GM06990 (cell line): ENCODE measurements at regions not wholly inside any gene's neighbourhood (a gene's known extent, or its start where the extent isn't known, plus 50 kb on each side); places are given as distances from the start of the nearest gene placed in this dataset.
"Not testable (repeated sequence)": the region's sequence is repeated elsewhere in the genome, so short reads cannot be mapped to it uniquely, and the experiment has no call there.

Source experiments
- DNase-seq: peaks from one replicate; pipeline ENCODE4 v3.0.0-alpha.2; 2011; ENCODE audit not compliant: insufficient read length; ENCODE audit errors: extremely low read depth
- H3K27me3 ChIP-seq: replicated peaks from 2 replicates; pipeline ENCODE4 v1.6.0; 2011; ENCODE audit warnings: low read length; ENCODE audit not compliant: control insufficient read depth, insufficient read depth
- H3K36me3 ChIP-seq: 2 replicates; pipeline ENCODE4 v1.5.1; 2011; ENCODE audit warnings: low read length; ENCODE audit not compliant: control insufficient read depth, insufficient read depth
- H3K4me3 ChIP-seq: replicated peaks from 2 replicates; pipeline ENCODE4 v1.5.1; 2011; ENCODE audit warnings: low read depth, mild to moderate bottlenecking, control low read depth, low read length
- TF ChIP-seq, protein P1 (sequence below): IDR thresholded peaks from 2 replicates; pipeline ENCODE4 v1.5.1; 2011; ENCODE audit warnings: low read length, control low read depth, mild to moderate bottlenecking, inconsistent platforms; ENCODE audit not compliant: insufficient read depth, poor library complexity, severe bottlenecking

DNA sequence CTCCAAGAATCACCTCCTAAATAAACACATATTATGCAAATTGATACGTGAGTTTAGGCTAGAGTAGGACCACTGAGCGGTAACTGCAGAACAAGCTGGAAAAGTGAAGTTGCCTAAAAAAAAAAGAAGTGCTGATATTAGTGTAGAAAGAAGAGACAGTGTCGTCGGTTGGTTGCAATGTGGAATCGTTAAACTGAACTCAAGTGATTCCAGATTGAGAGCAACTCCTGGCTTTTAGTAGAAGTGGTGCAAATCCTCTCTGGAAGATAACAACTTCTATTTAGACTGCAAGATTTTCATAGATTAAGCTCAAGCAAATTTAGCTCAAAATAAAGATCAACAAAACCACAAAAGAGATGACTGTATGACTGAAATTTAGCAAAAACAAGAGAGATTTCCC, 97.0 kb upstream of the PGR start:
- DNase-seq, result no peak
- TF ChIP-seq, protein P1, sequence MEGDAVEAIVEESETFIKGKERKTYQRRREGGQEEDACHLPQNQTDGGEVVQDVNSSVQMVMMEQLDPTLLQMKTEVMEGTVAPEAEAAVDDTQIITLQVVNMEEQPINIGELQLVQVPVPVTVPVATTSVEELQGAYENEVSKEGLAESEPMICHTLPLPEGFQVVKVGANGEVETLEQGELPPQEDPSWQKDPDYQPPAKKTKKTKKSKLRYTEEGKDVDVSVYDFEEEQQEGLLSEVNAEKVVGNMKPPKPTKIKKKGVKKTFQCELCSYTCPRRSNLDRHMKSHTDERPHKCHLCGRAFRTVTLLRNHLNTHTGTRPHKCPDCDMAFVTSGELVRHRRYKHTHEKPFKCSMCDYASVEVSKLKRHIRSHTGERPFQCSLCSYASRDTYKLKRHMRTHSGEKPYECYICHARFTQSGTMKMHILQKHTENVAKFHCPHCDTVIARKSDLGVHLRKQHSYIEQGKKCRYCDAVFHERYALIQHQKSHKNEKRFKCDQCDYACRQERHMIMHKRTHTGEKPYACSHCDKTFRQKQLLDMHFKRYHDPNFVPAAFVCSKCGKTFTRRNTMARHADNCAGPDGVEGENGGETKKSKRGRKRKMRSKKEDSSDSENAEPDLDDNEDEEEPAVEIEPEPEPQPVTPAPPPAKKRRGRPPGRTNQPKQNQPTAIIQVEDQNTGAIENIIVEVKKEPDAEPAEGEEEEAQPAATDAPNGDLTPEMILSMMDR, result no peak
- Histone ChIP-seq H3K27me3 (no peaks in the 10 kb centered on the region), H3K4me3 (no peak overlapping the region), H3K36me3 (no peaks in the 10 kb centered on the region)

DNA sequence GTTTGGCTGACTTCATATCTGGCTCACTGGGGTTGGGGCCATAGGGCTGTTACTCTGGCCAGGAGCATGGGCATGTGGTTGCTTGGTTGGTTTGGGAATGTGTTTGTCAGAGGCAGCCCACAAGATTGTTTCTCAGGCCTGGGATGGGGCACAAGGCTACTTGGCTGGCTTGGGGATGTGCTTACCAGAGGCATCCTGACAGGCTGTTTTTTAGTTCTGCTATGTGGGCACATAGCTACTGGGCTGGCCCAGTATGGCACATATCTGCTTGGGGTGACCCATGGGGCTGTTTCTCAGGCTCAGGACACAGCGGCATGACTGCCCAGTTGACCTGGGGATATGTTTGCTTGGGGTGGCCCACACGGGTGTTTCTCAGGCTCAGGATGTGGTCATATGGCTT, 94.6 kb upstream of the PGR start:
- no peak overlapping the region for H3K4me3 ChIP-seq
- no peak for DNase-seq
- no peaks in the 10 kb centered on the region for H3K36me3 ChIP-seq
- TF ChIP-seq, protein P1, result no peak
- no peaks in the 10 kb centered on the region for H3K27me3 ChIP-seq

DNA sequence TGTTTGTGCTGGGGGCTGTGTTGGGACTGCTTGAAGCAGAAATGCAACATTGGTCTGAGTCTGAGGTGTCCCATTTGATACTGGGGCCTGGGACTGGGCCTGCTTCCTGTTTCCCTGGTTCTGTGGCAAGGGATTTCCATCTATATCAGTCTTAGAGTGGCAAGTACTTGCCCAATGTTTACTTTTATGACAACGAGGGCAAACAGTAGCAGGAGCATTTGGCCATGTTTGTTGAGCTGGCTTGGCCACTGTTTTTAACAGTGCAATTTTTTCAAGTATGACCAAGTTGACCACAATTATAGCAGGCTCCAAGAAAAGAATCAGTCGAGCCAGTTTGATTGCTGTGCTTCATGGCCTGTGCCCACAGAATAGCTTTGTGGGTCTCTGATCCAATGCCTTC, 88.5 kb upstream of the PGR start:
- H3K27me3 ChIP-seq, H3K36me3 ChIP-seq, DNase-seq, H3K4me3 ChIP-seq: not testable (repeated sequence)

DNA sequence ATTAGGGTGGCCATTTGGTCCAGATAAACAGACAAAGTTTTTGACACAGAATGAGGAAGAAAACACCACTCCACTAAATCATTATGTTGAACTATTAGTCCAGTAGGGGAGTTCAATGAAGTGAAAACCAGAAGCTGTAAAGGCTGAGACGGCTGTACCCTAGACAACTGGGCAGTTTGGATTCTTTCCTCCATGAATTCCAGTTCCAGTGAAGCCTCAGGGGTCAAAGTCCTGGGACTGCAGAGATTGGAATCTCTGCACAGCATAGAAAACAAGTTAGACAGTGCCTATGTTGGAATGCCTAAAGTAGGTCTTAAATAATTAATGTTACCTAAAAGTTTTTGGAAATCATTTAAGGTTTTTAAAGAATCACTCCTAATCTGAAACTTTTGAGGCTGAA, 86.5 kb upstream of the PGR start:
- not testable (repeated sequence) for H3K27me3 ChIP-seq, DNase-seq, H3K4me3 ChIP-seq, H3K36me3 ChIP-seq

DNA sequence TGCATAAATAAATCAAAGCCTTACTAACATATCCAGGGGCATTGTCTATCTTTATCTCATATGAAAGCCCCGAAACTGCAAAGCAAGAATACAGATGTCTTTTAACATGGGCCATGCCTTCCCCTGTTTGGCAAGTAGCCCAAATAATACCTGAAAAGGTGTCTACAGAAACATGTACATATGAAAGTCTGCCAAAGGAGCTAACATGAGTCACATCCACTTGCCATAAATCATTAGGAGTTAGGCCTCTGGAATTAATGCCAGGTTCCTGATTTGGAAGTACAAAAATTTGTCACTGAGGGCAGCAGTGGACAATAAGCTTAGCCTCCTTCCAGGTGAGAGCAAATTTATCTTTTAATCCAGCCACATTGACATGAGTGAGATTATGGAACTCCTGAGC, 85.5 kb upstream of the PGR start:
- no peak for DNase-seq
- TF ChIP-seq, protein P1, result no peak
- Histone ChIP-seq H3K27me3 (no peaks in the 10 kb centered on the region), H3K4me3 (no peak overlapping the region), H3K36me3 (no peaks in the 10 kb centered on the region)

DNA sequence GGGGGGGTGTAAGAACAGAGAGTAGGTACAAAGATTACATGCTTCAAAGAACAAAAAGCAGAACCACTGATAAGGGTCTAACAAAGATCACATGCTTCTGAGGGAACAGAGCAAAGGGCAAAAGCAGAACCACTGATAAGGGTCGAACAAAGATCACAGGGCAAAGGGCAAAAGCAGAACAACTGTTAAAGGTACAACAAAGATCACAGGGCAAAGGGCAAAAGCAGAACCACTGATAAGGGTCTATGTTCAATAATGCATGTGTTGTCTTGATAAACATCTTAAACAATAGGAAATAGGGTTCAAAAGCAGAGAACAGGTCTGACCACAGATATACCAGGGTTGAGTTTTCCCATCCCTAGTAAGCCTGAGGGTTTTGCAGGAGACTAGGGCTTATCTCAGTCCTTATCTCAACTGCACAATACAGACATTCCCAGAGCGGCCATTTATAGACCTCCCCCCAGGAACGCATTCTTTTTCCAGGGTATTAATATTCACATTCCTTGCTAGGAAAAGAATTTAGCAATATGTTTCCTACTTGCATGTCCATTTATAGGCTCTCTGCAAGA, 81.9 kb upstream of the PGR start:
- Histone ChIP-seq H3K27me3 (no peaks in the 10 kb centered on the region), H3K36me3 (no peaks in the 10 kb centered on the region), H3K4me3 (no peak overlapping the region)
- TF ChIP-seq, protein P1, result no peak
- DNase-seq, result no peak

DNA sequence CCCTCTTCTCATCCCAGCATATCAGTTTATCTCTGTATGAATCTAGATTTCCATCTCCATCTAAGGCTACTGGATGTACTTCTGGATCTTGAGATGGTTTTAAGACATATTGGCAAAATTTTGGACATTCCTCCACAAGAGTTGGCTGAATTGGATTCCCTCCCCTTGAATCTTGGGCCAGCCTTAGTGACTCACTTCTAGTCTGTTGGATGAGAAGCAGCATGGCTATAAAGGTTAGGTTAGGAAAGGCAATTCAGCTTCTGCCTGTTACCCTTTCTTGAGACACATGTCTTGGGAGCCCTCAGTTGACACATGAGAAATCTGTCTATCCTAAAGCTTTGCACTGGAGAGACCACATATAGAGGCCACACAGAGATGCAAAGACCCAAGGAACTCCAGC, 73.0 kb upstream of the PGR start:
- H3K36me3 ChIP-seq, result no peaks in the 10 kb centered on the region
- DNase-seq, result no peak
- H3K4me3 ChIP-seq, result no peak overlapping the region
- H3K27me3 ChIP-seq, result no peaks in the 10 kb centered on the region
- TF ChIP-seq, protein P1, result no peak
